Mesendoderm (in vitro differentiated cells): ENCODE measurements at regions not wholly inside any gene's neighbourhood (a gene's known extent, or its start where the extent isn't known, plus 50 kb on each side); places are given as distances from the start of the nearest gene placed in this dataset.

Experiments
- DNase-seq: peaks from one replicate; pipeline ENCODE4 v3.0.0; 2013
- H2AK5ac ChIP-seq: 2 replicates; pipeline ENCODE4 v1.6.1; 2013; ENCODE audit warnings: low read length, inconsistent platforms
- H2BK120ac ChIP-seq: 2 replicates; pipeline ENCODE4 v1.6.1; 2013; ENCODE audit warnings: low read depth, mild to moderate bottlenecking, low read length, moderate library complexity, mixed read lengths
- H2BK15ac ChIP-seq: replicated peaks from 2 replicates; pipeline ENCODE4 v1.6.1; 2013; ENCODE audit warnings: low read depth, mild to moderate bottlenecking, moderate library complexity
- H2BK5ac ChIP-seq: 2 replicates; pipeline ENCODE4 v1.6.1; 2013; ENCODE audit warnings: low read length, inconsistent platforms
- H3K18ac ChIP-seq: 2 replicates; pipeline ENCODE4 v1.6.1; 2013; ENCODE audit warnings: mild to moderate bottlenecking, low read length, mixed read lengths
- H3K23ac ChIP-seq: one replicate; pipeline ENCODE4 v1.6.1; 2013; ENCODE audit warnings: low read length
- H3K27ac ChIP-seq: 2 replicates; pipeline ENCODE4 v1.5.1; 2013; ENCODE audit warnings: low read depth, mild to moderate bottlenecking, inconsistent platforms, low read length, moderate library complexity
- H3K27me3 ChIP-seq: 2 replicates; pipeline ENCODE4 v1.6.1; 2013; ENCODE audit warnings: low read length, control low read depth, mild to moderate bottlenecking, inconsistent platforms; ENCODE audit not compliant: insufficient read depth, poor library complexity
- H3K36me3 ChIP-seq: 2 replicates; pipeline ENCODE4 v1.6.1; 2013; ENCODE audit warnings: low read length, inconsistent platforms; ENCODE audit not compliant: control insufficient read depth, insufficient read depth
- H3K4ac ChIP-seq: one replicate; pipeline ENCODE4 v1.6.1; 2013; ENCODE audit warnings: low read depth, mild to moderate bottlenecking, low read length, moderate library complexity
- H3K4me1 ChIP-seq: 2 replicates; pipeline ENCODE4 v1.6.1; 2013; ENCODE audit warnings: low read depth, low read length, inconsistent platforms; ENCODE audit not compliant: control insufficient read depth
- H3K4me2 ChIP-seq: 2 replicates; pipeline ENCODE4 v1.6.1; 2013; ENCODE audit warnings: low read length
- H3K4me3 ChIP-seq: 2 replicates; pipeline ENCODE4 v1.5.1; 2013; ENCODE audit warnings: mild to moderate bottlenecking, low read length
- H3K56ac ChIP-seq: one replicate; pipeline ENCODE4 v1.6.1; 2013; ENCODE audit warnings: low read length
- H3K79me1 ChIP-seq: 2 replicates; pipeline ENCODE4 v1.6.1; 2013; ENCODE audit warnings: low read length, inconsistent platforms
- H3K79me2 ChIP-seq: 2 replicates; pipeline ENCODE4 v1.6.1; 2013; ENCODE audit warnings: mild to moderate bottlenecking, low read length; ENCODE audit not compliant: control insufficient read depth, insufficient read depth
- H3K9ac ChIP-seq: 2 replicates; pipeline ENCODE4 v1.6.1; 2013; ENCODE audit warnings: low read length, inconsistent platforms
- H4K5ac ChIP-seq: one replicate; pipeline ENCODE4 v1.6.1; 2013; ENCODE audit warnings: low read length
- H4K8ac ChIP-seq: one replicate; pipeline ENCODE4 v1.6.1; 2013; ENCODE audit warnings: low read depth, mild to moderate bottlenecking, control low read depth, low read length, moderate library complexity
- WGBS: extraction: QIAGEN DNeasy Blood & Tissue Kit; methylation state at CpG from one replicate; pipeline ENCODE4 v1.1.7; 2013; ENCODE audit warnings: low lambda C conversion rate, missing lambda C conversion rate; ENCODE audit not compliant: insufficient coverage; ENCODE audit errors: extremely low coverage; 5-methylcytosine and 5-hydroxymethylcytosine counted together

GRCh38 chr11:70798296-70798695, 400.0 kb downstream of the CTTN start:
- Histone ChIP-seq H3K27me3 (no peaks in the 10 kb centered on the region), H4K8ac (no peak overlapping the region), H2AK5ac (no peak overlapping the region), H3K79me1 (no peaks in the 10 kb centered on the region), H4K5ac (no peak overlapping the region), H2BK5ac (no peak overlapping the region), H3K18ac (no peak overlapping the region), H3K79me2 (no peaks in the 10 kb centered on the region), H3K56ac (no peak overlapping the region), H3K4me1 (no peaks in the 10 kb centered on the region), H3K4me2 (no peak overlapping the region), H3K23ac (no peak overlapping the region), H3K9ac (no peak overlapping the region), H2BK120ac (no peak overlapping the region), H3K4ac (no peak overlapping the region), H3K27ac (no peak overlapping the region), H3K4me3 (no peak overlapping the region), H2BK15ac (no peak overlapping the region), H3K36me3 (no peaks in the 10 kb centered on the region)
- DNase-seq = no peak
- WGBS = no CpG with 5 or more reads among the region's 26 CpGs

GRCh38 chr11:70799386-70799785, 401.1 kb downstream of the CTTN start:
- Histone ChIP-seq H3K79me1 (no peaks in the 10 kb centered on the region), H4K8ac (no peak overlapping the region), H3K18ac (no peak overlapping the region), H3K4ac (no peak overlapping the region), H3K27ac (no peak overlapping the region), H3K4me1 (no peaks in the 10 kb centered on the region), H3K9ac (no peak overlapping the region), H2AK5ac (no peak overlapping the region), H3K4me3 (no peak overlapping the region), H2BK5ac (no peak overlapping the region), H3K79me2 (no peaks in the 10 kb centered on the region), H3K23ac (no peak overlapping the region), H3K36me3 (no peaks in the 10 kb centered on the region), H2BK15ac (no peak overlapping the region), H3K27me3 (no peaks in the 10 kb centered on the region), H3K4me2 (no peak overlapping the region), H4K5ac (no peak overlapping the region), H2BK120ac (no peak overlapping the region), H3K56ac (no peak overlapping the region)
- no peak for DNase-seq
- WGBS = no CpG with 5 or more reads among the region's 6 CpGs

GRCh38 chr11:70802185-70802584, 403.9 kb downstream of the CTTN start:
- H3K4ac ChIP-seq = no peak overlapping the region
- H3K4me2 ChIP-seq = no peak overlapping the region
- H3K4me1 ChIP-seq = no peaks in the 10 kb centered on the region
- H2BK5ac ChIP-seq = no peak overlapping the region
- no peak overlapping the region for H2AK5ac ChIP-seq
- no peak overlapping the region for H4K5ac ChIP-seq
- WGBS = no CpG with 5 or more reads among the region's 8 CpGs
- H3K79me2 ChIP-seq = no peaks in the 10 kb centered on the region
- DNase-seq = no peak
- H3K36me3 ChIP-seq = no peaks in the 10 kb centered on the region
- H3K23ac ChIP-seq = no peak overlapping the region
- no peak overlapping the region for H3K9ac ChIP-seq
- no peak overlapping the region for H2BK120ac ChIP-seq
- H4K8ac ChIP-seq = no peak overlapping the region
- no peak overlapping the region for H3K56ac ChIP-seq
- H3K27me3 ChIP-seq = no peaks in the 10 kb centered on the region
- no peak overlapping the region for H3K4me3 ChIP-seq
- no peak overlapping the region for H3K27ac ChIP-seq
- no peak overlapping the region for H2BK15ac ChIP-seq
- no peaks in the 10 kb centered on the region for H3K79me1 ChIP-seq
- H3K18ac ChIP-seq = no peak overlapping the region

- no peak overlapping the region for H2BK120ac ChIP-seq
- H3K56ac ChIP-seq = no peak overlapping the region
- no peak overlapping the region for H2BK15ac ChIP-seq
- no peak overlapping the region for H3K4ac ChIP-seq
- H3K4me1 ChIP-seq = no peaks in the 10 kb centered on the region
- WGBS = no CpG with 5 or more reads among the region's 24 CpGs
- H2AK5ac ChIP-seq = no peak overlapping the region
- H4K5ac ChIP-seq = no peak overlapping the region
- H4K8ac ChIP-seq = no peak overlapping the region
- no peak overlapping the region for H3K4me2 ChIP-seq
- H3K36me3 ChIP-seq = no peaks in the 10 kb centered on the region
- no peak overlapping the region for H3K4me3 ChIP-seq
- DNase-seq = no peak
- no peak overlapping the region for H3K27ac ChIP-seq
- H3K27me3 ChIP-seq = no peaks in the 10 kb centered on the region
- no peak overlapping the region for H2BK5ac ChIP-seq
- H3K18ac ChIP-seq = no peak overlapping the region
- no peaks in the 10 kb centered on the region for H3K79me1 ChIP-seq
- H3K79me2 ChIP-seq = no peaks in the 10 kb centered on the region
- no peak overlapping the region for H3K9ac ChIP-seq
- H3K23ac ChIP-seq = no peak overlapping the region
Observed at GRCh38 chr11:70804139-70804837, 406.0 kb downstream of the CTTN start.

GRCh38 chr11:70805243-70805642, 406.9 kb downstream of the CTTN start:
- no peak overlapping the region for H4K5ac ChIP-seq
- H3K18ac ChIP-seq = no peak overlapping the region
- no peak overlapping the region for H3K9ac ChIP-seq
- no peaks in the 10 kb centered on the region for H3K36me3 ChIP-seq
- H3K4me1 ChIP-seq = no peaks in the 10 kb centered on the region
- H3K79me2 ChIP-seq = no peaks in the 10 kb centered on the region
- H3K56ac ChIP-seq = no peak overlapping the region
- H4K8ac ChIP-seq = no peak overlapping the region
- no peaks in the 10 kb centered on the region for H3K79me1 ChIP-seq
- H2AK5ac ChIP-seq = no peak overlapping the region
- no peak overlapping the region for H2BK5ac ChIP-seq
- no peak overlapping the region for H2BK120ac ChIP-seq
- no peak overlapping the region for H3K27ac ChIP-seq
- H3K4me2 ChIP-seq = no peak overlapping the region
- DNase-seq = no peak
- H3K4ac ChIP-seq = no peak overlapping the region
- H2BK15ac ChIP-seq = no peak overlapping the region
- no peak overlapping the region for H3K4me3 ChIP-seq
- WGBS = no CpG with 5 or more reads among the region's 7 CpGs
- H3K27me3 ChIP-seq = no peaks in the 10 kb centered on the region
- no peak overlapping the region for H3K23ac ChIP-seq

- H3K4me1 ChIP-seq = no peaks in the 10 kb centered on the region
- H3K27me3 ChIP-seq = no peaks in the 10 kb centered on the region
- no peak overlapping the region for H3K4ac ChIP-seq
- no peak overlapping the region for H2AK5ac ChIP-seq
- no peaks in the 10 kb centered on the region for H3K79me2 ChIP-seq
- DNase-seq = no peak
- no peak overlapping the region for H3K4me2 ChIP-seq
- no peak overlapping the region for H2BK120ac ChIP-seq
- H3K27ac ChIP-seq = no peak overlapping the region
- H3K18ac ChIP-seq = no peak overlapping the region
- no peaks in the 10 kb centered on the region for H3K36me3 ChIP-seq
- H2BK5ac ChIP-seq = no peak overlapping the region
- H3K23ac ChIP-seq = no peak overlapping the region
- no peaks in the 10 kb centered on the region for H3K79me1 ChIP-seq
- H3K4me3 ChIP-seq = no peak overlapping the region
- H3K9ac ChIP-seq = no peak overlapping the region
- H3K56ac ChIP-seq = no peak overlapping the region
- H4K5ac ChIP-seq = no peak overlapping the region
- H2BK15ac ChIP-seq = no peak overlapping the region
- no peak overlapping the region for H4K8ac ChIP-seq
- no CpG with 5 or more reads among the region's 11 CpGs for WGBS
Observed at GRCh38 chr11:70805971-70806370, 407.6 kb downstream of the CTTN start.
